H1 (cell line): ENCODE measurements at regions not wholly inside any gene's neighbourhood (a gene's known extent, or its start where the extent isn't known, plus 50 kb on each side); places are given as distances from the start of the nearest gene placed in this dataset.

Source experiments
- CTCF ChIA-PET: fragments of 300-600 bp; sonication (Branson Sonifier 250); formaldehyde crosslinking; loops from one replicate; lab custom pipeline; 2021; ENCODE audit not compliant: partially characterized antibody; lab: Charles Lee
- POLR2A ChIA-PET: fragments of 300-600 bp; sonication (Branson Sonifier 250); formaldehyde crosslinking; loops from one replicate; lab custom pipeline; 2021; ENCODE audit warnings: inconsistent platforms; ENCODE audit not compliant: partially characterized antibody; lab: Charles Lee
- DNase-seq, 2 experiments: peaks; one replicate each; pipeline versions ENCODE4 v3.0.0 to v3.0.0-alpha.2; 2010 to 2022; ENCODE audit warnings: low spot score in 2 of 2, low read depth in 1 of 2, mixed read lengths in 1 of 2
- FAIRE-seq: peaks from 2 replicates; lab custom pipeline; 2011; peaks lifted over from hg19 to GRCh38; lab: Jason Lieb, UNC
- H2AFZ ChIP-seq: 2 replicates; pipeline ENCODE4 v1.8.1; 2012; ENCODE audit warnings: low read length, inconsistent platforms
- H2AK5ac ChIP-seq: 2 replicates; pipeline ENCODE4 v1.6.1; 2013; ENCODE audit warnings: low read depth, low read length
- H2BK120ac ChIP-seq: replicated peaks from 2 replicates; pipeline ENCODE3; 2013; ENCODE audit warnings: low read depth, low read length, inconsistent platforms
- H2BK12ac ChIP-seq: 2 replicates; pipeline ENCODE4 v1.6.1; 2013; ENCODE audit warnings: low read depth, low read length
- H2BK15ac ChIP-seq: 2 replicates; pipeline ENCODE4 v1.6.1; 2013; ENCODE audit warnings: low read length
- H2BK20ac ChIP-seq: 2 replicates; pipeline ENCODE4 v1.6.1; 2013; ENCODE audit warnings: low read length
- H2BK5ac ChIP-seq: 2 replicates; pipeline ENCODE4 v1.6.1; 2013; ENCODE audit warnings: low read depth, low read length
- H3K14ac ChIP-seq: 2 replicates; pipeline ENCODE4 v1.6.1; 2013; ENCODE audit warnings: inconsistent platforms; ENCODE audit not compliant: insufficient read length
- H3K18ac ChIP-seq: 2 replicates; pipeline ENCODE4 v1.6.1; 2013; ENCODE audit warnings: low read length; ENCODE audit errors: extremely low read depth
- H3K23ac ChIP-seq: 2 replicates; pipeline ENCODE4 v1.6.1; 2013; ENCODE audit warnings: inconsistent platforms; ENCODE audit not compliant: insufficient read length
- H3K23me2 ChIP-seq: 2 replicates; pipeline ENCODE4 v1.6.1; 2013; ENCODE audit warnings: low read depth, low read length
- H3K27ac ChIP-seq: 2 replicates; pipeline ENCODE4 v1.6.1; 2011; ENCODE audit warnings: low read depth, low read length, inconsistent platforms
- H3K27me3 ChIP-seq, 4 experiments: replicated peaks in 1 of 4; 1 replicate in 1 of 4; 2 replicates in 3 of 4; pipeline versions ENCODE4 v1.6.1 to v1.8.1; 2011 to 2013; ENCODE audit warnings: low read length in 3 of 4, mild to moderate bottlenecking in 3 of 4, inconsistent platforms in 2 of 4, mixed read lengths in 2 of 4, moderate library complexity in 1 of 4; ENCODE audit not compliant: control insufficient read depth in 3 of 4, insufficient read depth in 3 of 4; ENCODE audit errors: extremely low read depth in 1 of 4
- H3K36me3 ChIP-seq, 4 experiments: 2 replicates each; pipeline versions ENCODE4 v1.6.1 to v1.8.1; 2011 to 2013; ENCODE audit warnings: mild to moderate bottlenecking in 4 of 4, low read length in 3 of 4, moderate library complexity in 2 of 4, control low read depth in 1 of 4, inconsistent platforms in 1 of 4; ENCODE audit not compliant: insufficient read depth in 4 of 4, control insufficient read depth in 2 of 4
- H3K4ac ChIP-seq: replicated peaks from 2 replicates; pipeline ENCODE3; 2013; ENCODE audit warnings: low read length, low read depth, mixed read lengths, inconsistent platforms; ENCODE audit not compliant: insufficient read length
- H3K4me1 ChIP-seq, 4 experiments: replicated peaks in 1 of 4; 1 replicate in 1 of 4; 2 replicates in 3 of 4; pipeline versions ENCODE4 v1.6.1 to v1.8.1; 2011 to 2013; ENCODE audit warnings: low read length in 3 of 4, inconsistent platforms in 2 of 4, mixed read lengths in 1 of 4; ENCODE audit not compliant: insufficient read depth in 4 of 4, control insufficient read depth in 3 of 4
- H3K4me2 ChIP-seq, 2 experiments: 2 replicates each; pipeline versions ENCODE4 v1.6.1 to v1.8.1; 2011 to 2013; ENCODE audit warnings: low read depth in 2 of 2, low read length in 2 of 2, control low read depth in 1 of 2, inconsistent platforms in 1 of 2, mild to moderate bottlenecking in 1 of 2; ENCODE audit not compliant: insufficient read depth in 1 of 2
- H3K4me3 ChIP-seq, 4 experiments: fragments of 200-600, 300-600 bp in 1 of 4; sonication (generic), shearing (Covaris generic), sonication (Bioruptor Twin) in 1 of 4; 2 replicates each; pipeline versions ENCODE4 v1.5.1 to v1.8.1; 2011 to 2016; ENCODE audit warnings: low read length in 4 of 4, low read depth in 3 of 4, control low read depth in 2 of 4, inconsistent platforms in 2 of 4, mild to moderate bottlenecking in 2 of 4, mixed read lengths in 1 of 4, moderate library complexity in 1 of 4; ENCODE audit not compliant: insufficient read depth in 2 of 4; ENCODE audit errors: extremely low read depth in 1 of 4
- H3K56ac ChIP-seq: replicated peaks from 2 replicates; pipeline ENCODE3; 2013; ENCODE audit warnings: low read depth, mild to moderate bottlenecking, mixed read lengths, low read length, inconsistent platforms; ENCODE audit not compliant: insufficient read length
- H3K79me1 ChIP-seq: 2 replicates; pipeline ENCODE4 v1.6.1; 2013; ENCODE audit warnings: low read depth, low read length, control low read depth
- H3K79me2 ChIP-seq, 2 experiments: 2 replicates each; pipeline versions ENCODE4 v1.6.1 to v1.8.1; 2012 to 2013; ENCODE audit warnings: low read length in 2 of 2, mild to moderate bottlenecking in 2 of 2, inconsistent platforms in 1 of 2; ENCODE audit not compliant: insufficient read depth in 2 of 2, control insufficient read depth in 1 of 2
- H3K9ac ChIP-seq, 4 experiments: replicated peaks in 1 of 4; 1 replicate in 1 of 4; 2 replicates in 3 of 4; pipeline versions ENCODE4 v1.6.1 to v1.8.1; 2011 to 2013; ENCODE audit warnings: low read depth in 3 of 4, low read length in 3 of 4, control low read depth in 2 of 4, mild to moderate bottlenecking in 2 of 4, moderate library complexity in 2 of 4, inconsistent platforms in 1 of 4; ENCODE audit errors: extremely low read depth in 1 of 4
- H3K9me3 ChIP-seq, 2 experiments: 2 replicates each; pipeline versions ENCODE4 v1.6.1 to v1.8.1; 2012 to 2013; ENCODE audit warnings: mild to moderate bottlenecking in 2 of 2, moderate library complexity in 2 of 2, control low read depth in 1 of 2, inconsistent platforms in 1 of 2, low read depth in 1 of 2, low read length in 1 of 2, mixed read lengths in 1 of 2; ENCODE audit not compliant: insufficient read depth in 2 of 2
- H4K20me1 ChIP-seq, 2 experiments: replicated peaks in 1 of 2; 2 replicates each; pipeline versions ENCODE3 to v1.8.1; 2011 to 2013; ENCODE audit warnings: inconsistent platforms in 2 of 2, low read length in 2 of 2, mild to moderate bottlenecking in 1 of 2; ENCODE audit not compliant: insufficient read depth in 2 of 2, control insufficient read depth in 1 of 2
- H4K5ac ChIP-seq: 2 replicates; pipeline ENCODE4 v1.6.1; 2013; ENCODE audit warnings: low read length, low read depth, mixed read lengths, inconsistent platforms; ENCODE audit not compliant: insufficient read length
- H4K8ac ChIP-seq: 2 replicates; pipeline ENCODE4 v1.8.0; 2013; ENCODE audit warnings: mild to moderate bottlenecking, moderate library complexity, low read length, inconsistent platforms; ENCODE audit not compliant: insufficient read depth; ENCODE audit errors: extremely low read depth
- H4K91ac ChIP-seq: replicated peaks from 2 replicates; pipeline ENCODE3; 2013; ENCODE audit warnings: low read length, mixed read lengths, inconsistent platforms; ENCODE audit not compliant: insufficient read length
- BCL11A ChIP-seq, 2 experiments: IDR thresholded peaks; one replicate each; pipeline ENCODE4 v1.6.1; 2011; ENCODE audit warnings: low read depth in 2 of 2, low read length in 2 of 2, mild to moderate bottlenecking in 2 of 2
- CREB1 ChIP-seq: IDR thresholded peaks from 2 replicates; pipeline ENCODE4 v1.6.1; 2012; ENCODE audit warnings: inconsistent platforms
- EZH2 ChIP-seq: fragments of 200-600 bp; sonication (generic); IDR thresholded peaks from 2 replicates; pipeline ENCODE4 v1.7.1; 2012; ENCODE audit warnings: low read depth, mild to moderate bottlenecking, moderate library complexity, low read length, inconsistent platforms; ENCODE audit not compliant: severe bottlenecking
- FOSL1 ChIP-seq: IDR thresholded peaks from 2 replicates; pipeline ENCODE4 v1.6.1; 2011; ENCODE audit warnings: mild to moderate bottlenecking, low read depth, low read length, moderate library complexity; ENCODE audit not compliant: insufficient read depth
- KDM5A ChIP-seq: fragments of 200-600 bp; IDR thresholded peaks from 2 replicates; pipeline ENCODE4 v1.7.1; 2012; ENCODE audit warnings: mild to moderate bottlenecking, low read length, inconsistent platforms, mixed read lengths
- RFX5 ChIP-seq: IDR thresholded peaks from 2 replicates; pipeline ENCODE4 v1.6.1; 2011; ENCODE audit warnings: low read depth, low read length, improper control_type of control experiment, borderline replicate concordance
- SRF ChIP-seq: IDR thresholded peaks from 2 replicates; pipeline ENCODE4 v1.6.1; 2011; ENCODE audit warnings: mild to moderate bottlenecking, low read depth, low read length, moderate library complexity
- WGBS, 2 experiments: shearing (Covaris generic) in 1 of 2; methylation state at CpG; one replicate each; pipeline versions ENCODE4 v1.1.6 to v1.1.7; 2013 to 2015; ENCODE audit warnings: low lambda C conversion rate in 2 of 2, mixed read lengths in 2 of 2, inconsistent platforms in 1 of 2, low coverage in 1 of 2, missing lambda C conversion rate in 1 of 2; ENCODE audit not compliant: insufficient replicate concordance in 2 of 2, insufficient coverage in 1 of 2, insufficient read length in 1 of 2; ENCODE audit errors: extremely low coverage in 1 of 2, missing lambda C conversion rate in 1 of 2; 5-methylcytosine and 5-hydroxymethylcytosine counted together
- TF ChIP-seq, protein P1 (sequence below), 3 experiments: IDR thresholded peaks; 1 replicate in 2 of 3; 2 replicates in 1 of 3; pipeline versions ENCODE4 v1.5.1 to v1.6.1; 2011; ENCODE audit warnings: low read length in 3 of 3, mild to moderate bottlenecking in 3 of 3, inconsistent platforms in 2 of 3, low read depth in 1 of 3, moderate library complexity in 1 of 3; ENCODE audit not compliant: insufficient read depth in 1 of 3; ENCODE audit errors: control extremely low read depth in 1 of 3

DNA sequence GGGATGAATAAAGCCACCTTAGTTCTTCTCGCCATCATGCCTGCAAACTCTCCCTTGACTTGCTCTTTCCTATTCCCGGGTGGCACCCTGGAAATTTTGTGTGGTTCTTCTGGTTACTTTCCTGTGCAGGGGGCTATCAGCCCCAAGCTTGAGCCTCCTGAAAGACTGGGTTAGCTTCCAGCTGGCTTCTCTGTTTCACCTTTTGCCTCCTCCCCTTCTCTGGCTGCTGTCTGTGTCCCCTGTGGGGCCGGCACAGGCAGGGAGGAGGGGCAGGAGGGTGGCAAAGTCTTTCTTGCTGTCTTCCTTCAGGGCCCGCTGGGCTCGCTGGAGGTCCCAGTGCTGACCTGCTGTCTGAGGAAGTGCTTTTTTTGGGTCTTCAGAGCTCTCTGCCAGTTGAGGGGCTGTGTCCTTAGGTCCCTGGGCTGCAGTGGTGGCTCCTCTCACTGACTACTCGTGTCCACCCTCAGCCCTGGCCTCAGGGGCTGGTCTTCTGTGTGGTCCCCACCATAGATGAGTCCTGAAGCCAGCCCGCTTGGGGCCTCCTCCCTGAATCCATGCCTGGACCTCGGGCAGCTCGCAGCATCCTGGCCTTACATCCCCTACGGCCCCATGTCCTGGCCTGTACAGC lies 196.5 kb downstream of the KLF13 start:
- H4K20me1 ChIP-seq = no peaks in the 10 kb centered on the region
- no peak overlapping the region for H3K14ac ChIP-seq
- no peaks in the 10 kb centered on the region for H3K36me3 ChIP-seq
- no peak overlapping the region for H4K8ac ChIP-seq
- H2BK12ac ChIP-seq = no peak overlapping the region
- H2BK120ac ChIP-seq = no peak overlapping the region
- H2BK20ac ChIP-seq = no peak overlapping the region
- no peaks in the 10 kb centered on the region for H3K9me3 ChIP-seq
- H3K18ac ChIP-seq = no peak overlapping the region
- no peak overlapping the region for H2BK15ac ChIP-seq
- H4K91ac ChIP-seq = no peak overlapping the region
- FAIRE-seq (no peak), DNase-seq (no peak)
- H3K4ac ChIP-seq = no peak overlapping the region
- no peak overlapping the region for H3K4me3 ChIP-seq
- POLR2A ChIA-PET = no interaction called here
- no peak overlapping the region for H3K27ac ChIP-seq
- H3K27me3 ChIP-seq = no peaks in the 10 kb centered on the region
- H2AFZ ChIP-seq = no peak overlapping the region
- H2BK5ac ChIP-seq = no peak overlapping the region
- no peak overlapping the region for H2AK5ac ChIP-seq
- no peak for TF ChIP-seq SRF
- no peak for TF ChIP-seq KDM5A
- no peak for TF ChIP-seq FOSL1
- TF ChIP-seq BCL11A (IDR thresholded peaks at IDR 0.05; ENCODE audit: low read depth in 2 of 2, low read length in 2 of 2) = no peak
- TF ChIP-seq RFX5 = no peak
- no peak for TF ChIP-seq EZH2
- TF ChIP-seq, protein P1, sequence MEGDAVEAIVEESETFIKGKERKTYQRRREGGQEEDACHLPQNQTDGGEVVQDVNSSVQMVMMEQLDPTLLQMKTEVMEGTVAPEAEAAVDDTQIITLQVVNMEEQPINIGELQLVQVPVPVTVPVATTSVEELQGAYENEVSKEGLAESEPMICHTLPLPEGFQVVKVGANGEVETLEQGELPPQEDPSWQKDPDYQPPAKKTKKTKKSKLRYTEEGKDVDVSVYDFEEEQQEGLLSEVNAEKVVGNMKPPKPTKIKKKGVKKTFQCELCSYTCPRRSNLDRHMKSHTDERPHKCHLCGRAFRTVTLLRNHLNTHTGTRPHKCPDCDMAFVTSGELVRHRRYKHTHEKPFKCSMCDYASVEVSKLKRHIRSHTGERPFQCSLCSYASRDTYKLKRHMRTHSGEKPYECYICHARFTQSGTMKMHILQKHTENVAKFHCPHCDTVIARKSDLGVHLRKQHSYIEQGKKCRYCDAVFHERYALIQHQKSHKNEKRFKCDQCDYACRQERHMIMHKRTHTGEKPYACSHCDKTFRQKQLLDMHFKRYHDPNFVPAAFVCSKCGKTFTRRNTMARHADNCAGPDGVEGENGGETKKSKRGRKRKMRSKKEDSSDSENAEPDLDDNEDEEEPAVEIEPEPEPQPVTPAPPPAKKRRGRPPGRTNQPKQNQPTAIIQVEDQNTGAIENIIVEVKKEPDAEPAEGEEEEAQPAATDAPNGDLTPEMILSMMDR (IDR thresholded peaks at IDR 0.05; ENCODE audit: control extremely low read depth in 1 of 3, insufficient read depth in 1 of 3, low read depth in 1 of 3, low read length in 3 of 3) = no peak
- TF ChIP-seq CREB1 = no peak
- CTCF ChIA-PET = interaction anchor here (0.8 to 1.4 kb wide), 2 partner anchors 33 to 452 kb away, joined by 3 read pairs; no protein-coding TSS in a partner anchor
- H3K23me2 ChIP-seq = no peaks in the 10 kb centered on the region
- H3K79me2 ChIP-seq = no peaks in the 10 kb centered on the region
- no peak overlapping the region for H3K9ac ChIP-seq
- H3K56ac ChIP-seq = no peak overlapping the region
- no peaks in the 10 kb centered on the region for H3K79me1 ChIP-seq
- no peak overlapping the region for H3K4me2 ChIP-seq
- 91% methylated on average over 10 of the region's 10 CpGs; no CpG with 5 or more reads in 1 of the 2 experiments for whole genome bisulfite sequencing, 2 experiments
- H3K23ac ChIP-seq = no peak overlapping the region
- peaks cover 0 to 7% (median 1%) of the 10 kb centered on the region in 4 experiments; a peak in 5 of 7 replicates for H3K4me1 ChIP-seq
- H4K5ac ChIP-seq = no peak overlapping the region
